ENCODE measurements at regions not wholly inside any gene's neighbourhood (a gene's known extent, or its start where the extent isn't known, plus 50 kb on each side); places are given as distances from the start of the nearest gene placed in this dataset.

DNA sequence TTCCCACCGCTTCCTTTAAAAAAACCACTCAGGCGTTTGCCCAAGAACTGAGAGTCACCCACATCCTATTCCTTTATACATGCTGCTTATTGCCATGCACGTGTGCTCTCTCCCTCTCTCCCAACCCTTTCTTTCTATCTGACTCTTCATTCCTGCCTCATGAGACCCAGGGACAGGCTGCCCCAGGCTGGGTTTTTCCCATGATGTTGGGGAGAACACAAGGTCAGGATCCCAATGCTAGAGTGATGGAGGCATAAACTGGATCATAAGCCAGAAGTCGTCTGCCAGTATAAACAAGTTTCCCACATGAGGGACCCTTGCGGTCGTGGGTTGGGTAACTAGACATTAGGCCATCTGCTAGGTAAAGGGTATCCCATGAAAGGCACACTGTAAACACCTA lies 64.9 kb downstream of the CD2 start:
- ChIA-PET CTCF (no interaction called here), POLR2A (no interaction called here)
- WGBS (ENCODE audit: missing lambda C conversion rate) = 87% methylated on average over 5 of the region's 6 CpGs
- ATAC-seq (no peak), FAIRE-seq (no peak), DNase-seq (ENCODE audit: low read depth in 1 of 2, low spot score in 1 of 2) (no peak)
- H3K4me3 ChIP-seq = no peak overlapping the region
- H3K27ac ChIP-seq = 0 out of 6 replicates have a peak overlapping the region, but pooled peaks of 1 of the 2 experiments have one; percentile 62
- peaks cover 11% of the 10 kb centered on the region; the same call in 2 of the 3 replicates for H3K4me1 ChIP-seq
- no peak overlapping the region for H3K4me2 ChIP-seq
- TF ChIP-seq, protein P1, sequence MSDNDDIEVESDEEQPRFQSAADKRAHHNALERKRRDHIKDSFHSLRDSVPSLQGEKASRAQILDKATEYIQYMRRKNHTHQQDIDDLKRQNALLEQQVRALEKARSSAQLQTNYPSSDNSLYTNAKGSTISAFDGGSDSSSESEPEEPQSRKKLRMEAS (IDR thresholded peaks at IDR 0.05) = no peak
- TF ChIP-seq FOSB (CRISPR knock-in tag; IDR thresholded peaks at IDR 0.05) (no peak), MAFK (IDR thresholded peaks at IDR 0.05; ENCODE audit: partially characterized antibody) (no peak), JUNB (IDR thresholded peaks at IDR 0.05) (no peak), ZSCAN20 (CRISPR knock-in tag; IDR thresholded peaks at IDR 0.05) (no peak), NR3C1 (IDR thresholded peaks at IDR 0.05) (no peak), HEYL (CRISPR knock-in tag; IDR thresholded peaks at IDR 0.05) (no peak), POLR2A (IDR thresholded peaks at IDR 0.05; ENCODE audit: low read length) (no peak), KDM1A (IDR thresholded peaks at IDR 0.05; ENCODE audit: low read depth) (no peak), CBX8 (IDR thresholded peaks at IDR 0.05) (no peak), HOXB5 (CRISPR knock-in tag; IDR thresholded peaks at IDR 0.05) (no peak), RARB (CRISPR knock-in tag; IDR thresholded peaks at IDR 0.05) (no peak)
- TF ChIP-seq, protein P2, sequence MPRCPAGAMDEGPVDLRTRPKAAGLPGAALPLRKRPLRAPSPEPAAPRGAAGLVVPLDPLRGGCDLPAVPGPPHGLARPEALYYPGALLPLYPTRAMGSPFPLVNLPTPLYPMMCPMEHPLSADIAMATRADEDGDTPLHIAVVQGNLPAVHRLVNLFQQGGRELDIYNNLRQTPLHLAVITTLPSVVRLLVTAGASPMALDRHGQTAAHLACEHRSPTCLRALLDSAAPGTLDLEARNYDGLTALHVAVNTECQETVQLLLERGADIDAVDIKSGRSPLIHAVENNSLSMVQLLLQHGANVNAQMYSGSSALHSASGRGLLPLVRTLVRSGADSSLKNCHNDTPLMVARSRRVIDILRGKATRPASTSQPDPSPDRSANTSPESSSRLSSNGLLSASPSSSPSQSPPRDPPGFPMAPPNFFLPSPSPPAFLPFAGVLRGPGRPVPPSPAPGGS (IDR thresholded peaks at IDR 0.05) = no peak
- H3K9me3 ChIP-seq = no peaks in the 10 kb centered on the region

DNA sequence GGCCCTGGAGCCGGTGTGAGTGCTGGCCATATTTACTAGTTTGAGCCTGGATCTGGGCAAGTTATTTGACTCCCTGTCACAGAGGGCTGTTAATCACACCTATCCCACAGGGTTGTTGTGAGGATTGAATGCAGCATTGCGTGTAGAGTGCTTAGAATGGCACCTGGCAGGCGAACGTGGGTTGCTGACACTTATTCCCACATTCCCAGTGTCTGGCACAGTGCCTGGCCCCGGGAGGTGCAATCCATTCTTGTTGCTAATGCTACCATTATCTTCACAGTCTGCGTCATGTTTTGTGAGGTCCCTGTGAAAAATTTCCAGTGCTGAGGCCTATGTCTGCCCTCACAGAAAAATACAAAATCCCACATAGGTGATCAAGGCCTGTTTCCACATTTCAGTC lies 66.1 kb downstream of the CD2 start:
- Histone ChIP-seq H3K27ac (peak overlapping the region; percentile 58 to 62; a peak in 5 of 6 replicates), H3K9me3 (no peaks in the 10 kb centered on the region), H3K4me3 (no peak overlapping the region), H3K4me1 (peaks cover 11% of the 10 kb centered on the region; the same call in 2 of the 3 replicates), H3K4me2 (peak overlapping the region; percentile 14; the same call in 1 of the 3 replicates)
- ATAC-seq = peak; percentile 56 to 62
- TF ChIP-seq CEBPB (IDR thresholded peaks at IDR 0.05) = no peak
- TF ChIP-seq GATA3 (IDR thresholded peaks at IDR 0.05; ENCODE audit: borderline replicate concordance) = peak; percentile 37; the same call in 1 of the 2 replicates
- TF ChIP-seq FOSL2 (IDR thresholded peaks at IDR 0.05) = no peak
- TF ChIP-seq FOSL2 (CRISPR knock-in tag; IDR thresholded peaks at IDR 0.05) = peak; percentile 38
- DNase-seq (ENCODE audit: low read depth in 1 of 2, low spot score in 1 of 2) = peak in 1 of 2 experiments; percentile 59
- ChIA-PET POLR2A (no interaction called here), CTCF (no interaction called here)
- WGBS (ENCODE audit: missing lambda C conversion rate) = 53% methylated on average over 4 of the region's 6 CpGs
- no peak for FAIRE-seq

DNA sequence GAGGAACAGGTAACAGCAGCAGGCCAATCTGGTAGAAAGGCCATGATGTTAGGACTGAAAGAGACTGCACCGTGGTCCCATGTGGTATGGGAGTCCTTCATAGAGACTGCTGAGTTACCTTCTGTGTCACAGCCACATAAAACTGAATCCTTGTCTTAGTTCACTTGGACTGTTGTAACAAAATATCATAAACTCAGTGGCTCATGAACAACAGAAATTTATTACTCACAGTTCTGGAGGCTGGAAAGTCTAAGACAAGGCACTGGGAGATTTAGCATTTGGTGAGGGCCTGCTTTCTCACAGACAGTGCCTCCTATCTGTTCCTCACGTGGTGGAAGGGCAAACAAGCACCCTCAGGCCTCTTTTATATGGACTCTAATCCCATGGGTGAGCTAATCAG lies 67.5 kb downstream of the CD2 start:
- no peak for TF ChIP-seq JUN (IDR thresholded peaks at IDR 0.05)
- no peak for TF ChIP-seq CBX8 (IDR thresholded peaks at IDR 0.05)
- no peak for TF ChIP-seq SREBF2 (IDR thresholded peaks at IDR 0.05)
- TF ChIP-seq JUNB (IDR thresholded peaks at IDR 0.05) = no peak
- TF ChIP-seq MAZ (IDR thresholded peaks at IDR 0.05; ENCODE audit: borderline replicate concordance, low read depth, low read length) = no peak
- TF ChIP-seq ZNF302 (CRISPR knock-in tag; IDR thresholded peaks at IDR 0.05) = no peak
- no peak for TF ChIP-seq FOXS1 (CRISPR knock-in tag; IDR thresholded peaks at IDR 0.05)
- no peak for TF ChIP-seq MYC (IDR thresholded peaks at IDR 0.05; ENCODE audit: borderline replicate concordance, low read length)
- ATAC-seq = no peak
- POLR2A ChIA-PET = no interaction called here
- H3K27ac ChIP-seq = no peak overlapping the region
- CTCF ChIA-PET = no interaction called here
- no peak overlapping the region for H3K4me3 ChIP-seq
- no peaks in the 10 kb centered on the region for H3K9me3 ChIP-seq
- no peak for DNase-seq (ENCODE audit: low read depth in 1 of 2, low spot score in 1 of 2)
- no peak overlapping the region for H3K4me2 ChIP-seq
- 37% methylated on average over 2 of the region's 2 CpGs for WGBS (ENCODE audit: missing lambda C conversion rate)
- peaks cover 12% of the 10 kb centered on the region; the same call in 2 of the 3 replicates for H3K4me1 ChIP-seq
- FAIRE-seq = no peak

DNA sequence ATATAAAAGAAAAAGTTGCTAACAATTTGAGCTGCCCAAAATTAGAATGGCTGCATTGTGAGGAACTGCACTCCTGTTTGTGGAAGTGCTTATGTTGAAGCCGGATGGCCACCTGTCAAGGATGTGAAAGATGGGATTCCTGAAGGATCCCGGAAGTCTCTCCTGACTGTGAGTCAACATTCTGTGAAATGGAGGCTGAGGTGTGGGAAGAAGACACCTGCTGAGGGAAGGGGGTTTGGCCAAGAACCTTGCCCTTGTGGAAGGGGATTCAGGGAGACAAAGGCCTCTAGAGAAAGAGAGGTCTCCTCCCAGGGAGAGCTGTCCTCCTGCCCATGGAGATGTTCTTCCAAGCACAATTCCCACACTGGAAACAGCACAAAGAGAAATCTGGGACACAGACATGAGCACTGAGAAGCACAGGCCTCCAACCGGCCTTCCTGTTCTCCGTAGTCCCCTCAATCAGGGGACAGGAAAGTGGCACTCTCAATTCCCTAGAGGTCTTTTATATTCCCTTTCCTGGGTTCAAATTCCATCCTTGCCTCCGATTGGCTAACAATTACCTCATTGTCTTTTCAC lies 70.5 kb downstream of the CD2 start:
- Histone ChIP-seq H3K4me2 (no peak overlapping the region), H3K4me3 (no peak overlapping the region), H3K9me3 (no peaks in the 10 kb centered on the region), H3K27ac (no peak overlapping the region), H3K4me1 (peaks cover 19% of the 10 kb centered on the region; the same call in 2 of the 3 replicates)
- WGBS (ENCODE audit: missing lambda C conversion rate) = 75% methylated on average over 5 of the region's 5 CpGs
- ChIA-PET POLR2A (no interaction called here), CTCF (interaction anchor here (1.0 to 1.2 kb wide), 2 partner anchors 29 to 59 kb away, joined by 3 read pairs; no protein-coding TSS in a partner anchor)
- no peak for FAIRE-seq
- DNase-seq (ENCODE audit: low read depth in 1 of 2, low spot score in 1 of 2) = no peak
- ATAC-seq = no peak
- TF ChIP-seq, protein P3, sequence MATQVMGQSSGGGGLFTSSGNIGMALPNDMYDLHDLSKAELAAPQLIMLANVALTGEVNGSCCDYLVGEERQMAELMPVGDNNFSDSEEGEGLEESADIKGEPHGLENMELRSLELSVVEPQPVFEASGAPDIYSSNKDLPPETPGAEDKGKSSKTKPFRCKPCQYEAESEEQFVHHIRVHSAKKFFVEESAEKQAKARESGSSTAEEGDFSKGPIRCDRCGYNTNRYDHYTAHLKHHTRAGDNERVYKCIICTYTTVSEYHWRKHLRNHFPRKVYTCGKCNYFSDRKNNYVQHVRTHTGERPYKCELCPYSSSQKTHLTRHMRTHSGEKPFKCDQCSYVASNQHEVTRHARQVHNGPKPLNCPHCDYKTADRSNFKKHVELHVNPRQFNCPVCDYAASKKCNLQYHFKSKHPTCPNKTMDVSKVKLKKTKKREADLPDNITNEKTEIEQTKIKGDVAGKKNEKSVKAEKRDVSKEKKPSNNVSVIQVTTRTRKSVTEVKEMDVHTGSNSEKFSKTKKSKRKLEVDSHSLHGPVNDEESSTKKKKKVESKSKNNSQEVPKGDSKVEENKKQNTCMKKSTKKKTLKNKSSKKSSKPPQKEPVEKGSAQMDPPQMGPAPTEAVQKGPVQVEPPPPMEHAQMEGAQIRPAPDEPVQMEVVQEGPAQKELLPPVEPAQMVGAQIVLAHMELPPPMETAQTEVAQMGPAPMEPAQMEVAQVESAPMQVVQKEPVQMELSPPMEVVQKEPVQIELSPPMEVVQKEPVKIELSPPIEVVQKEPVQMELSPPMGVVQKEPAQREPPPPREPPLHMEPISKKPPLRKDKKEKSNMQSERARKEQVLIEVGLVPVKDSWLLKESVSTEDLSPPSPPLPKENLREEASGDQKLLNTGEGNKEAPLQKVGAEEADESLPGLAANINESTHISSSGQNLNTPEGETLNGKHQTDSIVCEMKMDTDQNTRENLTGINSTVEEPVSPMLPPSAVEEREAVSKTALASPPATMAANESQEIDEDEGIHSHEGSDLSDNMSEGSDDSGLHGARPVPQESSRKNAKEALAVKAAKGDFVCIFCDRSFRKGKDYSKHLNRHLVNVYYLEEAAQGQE (IDR thresholded peaks at IDR 0.05) = no peak
- no peak for TF ChIP-seq EHF (CRISPR knock-in tag; IDR thresholded peaks at IDR 0.05)
- no peak for TF ChIP-seq HEYL (CRISPR knock-in tag; IDR thresholded peaks at IDR 0.05)
- no peak for TF ChIP-seq JUN (IDR thresholded peaks at IDR 0.05)
- no peak for TF ChIP-seq FOSL2 (IDR thresholded peaks at IDR 0.05)
- TF ChIP-seq FOSL2 (CRISPR knock-in tag; IDR thresholded peaks at IDR 0.05) = no peak
- TF ChIP-seq KDM1A (IDR thresholded peaks at IDR 0.05; ENCODE audit: low read depth) = no peak
- TF ChIP-seq ZSCAN20 (CRISPR knock-in tag; IDR thresholded peaks at IDR 0.05) = no peak
- no peak for TF ChIP-seq MAFK (IDR thresholded peaks at IDR 0.05; ENCODE audit: partially characterized antibody)
- TF ChIP-seq RARB (CRISPR knock-in tag; IDR thresholded peaks at IDR 0.05) = no peak
- TF ChIP-seq BHLHE40 (IDR thresholded peaks at IDR 0.05; ENCODE audit: low read depth, low read length) = no peak
- TF ChIP-seq, protein P4, sequence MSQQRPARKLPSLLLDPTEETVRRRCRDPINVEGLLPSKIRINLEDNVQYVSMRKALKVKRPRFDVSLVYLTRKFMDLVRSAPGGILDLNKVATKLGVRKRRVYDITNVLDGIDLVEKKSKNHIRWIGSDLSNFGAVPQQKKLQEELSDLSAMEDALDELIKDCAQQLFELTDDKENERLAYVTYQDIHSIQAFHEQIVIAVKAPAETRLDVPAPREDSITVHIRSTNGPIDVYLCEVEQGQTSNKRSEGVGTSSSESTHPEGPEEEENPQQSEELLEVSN (IDR thresholded peaks at IDR 0.05; ENCODE audit: borderline replicate concordance, low read depth) = no peak
- TF ChIP-seq RAD21 (conservative IDR thresholded peaks at IDR 0.05 in 1 of 2, IDR thresholded peaks at IDR 0.05 in 1 of 2) = no peak

All from A549 (cell line).